DMS153 treated with DMSO at 0.1 percent for 48 hours (cell line): ENCODE measurements at regions not wholly inside any gene's neighbourhood (a gene's known extent, or its start where the extent isn't known, plus 50 kb on each side); places are given as distances from the start of the nearest gene placed in this dataset.
"Not testable (repeated sequence)": the region's sequence is repeated elsewhere in the genome, so short reads cannot be mapped to it uniquely, and the experiment has no call there.

ENCODE experiments used
- DNase-seq: peaks from one replicate; lab custom pipeline; 2025; ENCODE audit not compliant: unreplicated experiment; lab: John Stamatoyannopoulos, UW

DNA sequence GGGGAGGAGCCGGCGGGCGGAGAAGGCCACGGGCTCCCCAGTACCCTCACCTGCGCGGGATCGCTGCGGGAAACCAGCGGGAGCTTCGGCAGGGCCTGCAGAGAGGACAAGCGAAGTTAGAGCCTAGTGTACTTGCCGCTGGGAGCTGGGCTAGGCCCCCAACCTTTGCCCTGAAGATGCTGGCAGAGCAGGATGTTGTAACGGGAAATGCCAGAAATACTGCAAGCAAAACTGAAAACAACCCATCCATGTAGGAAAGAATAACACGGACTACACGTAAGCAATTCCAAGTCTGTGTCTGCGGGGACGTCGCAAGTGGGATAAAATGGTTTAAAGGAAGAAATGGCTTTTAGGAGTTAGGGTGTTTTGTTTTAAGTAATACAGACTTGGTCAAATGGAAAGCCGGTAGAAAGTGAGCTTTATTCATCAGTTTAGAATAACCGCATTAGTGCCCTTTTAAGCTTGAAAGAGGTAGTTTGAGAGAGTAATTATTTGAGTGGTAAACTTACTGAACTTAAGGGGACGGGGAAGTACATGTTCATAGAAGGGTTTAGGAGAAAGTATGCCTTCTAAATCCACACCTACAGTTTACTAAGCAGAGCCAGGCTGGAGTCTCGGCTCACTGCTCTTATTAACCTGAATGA lies 121.3 kb upstream of the NIPA1 start:
- DNase-seq = peak; percentile 0

DNA sequence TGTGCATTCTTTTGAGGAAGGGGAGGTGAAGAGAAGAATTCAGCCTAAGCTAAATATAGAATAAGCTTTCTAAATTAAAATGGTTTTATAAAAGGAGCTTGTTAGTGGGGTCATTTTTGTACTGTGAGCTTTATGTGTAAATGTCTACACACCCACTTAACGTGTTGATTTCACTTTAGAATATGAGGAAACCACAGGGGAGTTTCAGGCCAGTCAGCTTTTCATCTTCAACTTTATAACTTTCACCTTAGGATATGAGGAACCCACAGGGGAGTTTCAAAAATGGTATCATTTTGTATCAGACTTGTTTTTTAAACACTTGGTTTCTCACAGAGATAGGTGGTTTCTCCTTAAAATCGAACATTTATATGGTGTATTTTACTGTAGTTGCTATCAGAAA lies 120.7 kb upstream of the NIPA1 start:
- DNase-seq = not testable (repeated sequence)

DNA sequence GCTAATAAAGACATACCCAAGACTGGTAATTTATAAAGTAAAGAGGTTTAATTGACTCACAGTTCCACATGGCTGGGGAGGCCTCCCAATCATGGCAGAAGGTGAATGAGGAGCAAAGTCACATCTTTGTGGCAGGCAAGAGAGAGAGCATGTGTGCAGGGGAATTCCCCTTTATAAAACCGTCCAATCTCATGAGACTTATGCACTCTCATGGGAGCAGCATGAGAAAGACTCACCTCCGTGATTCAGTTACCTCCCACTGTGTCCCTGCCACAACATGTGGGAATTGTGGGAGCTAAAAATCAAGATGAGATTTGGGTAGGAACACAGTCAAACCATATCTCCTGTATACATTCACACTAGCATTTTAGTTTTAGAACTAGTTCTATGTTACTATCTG lies 101.7 kb upstream of the NIPA1 start:
- not testable (repeated sequence) for DNase-seq

DNA sequence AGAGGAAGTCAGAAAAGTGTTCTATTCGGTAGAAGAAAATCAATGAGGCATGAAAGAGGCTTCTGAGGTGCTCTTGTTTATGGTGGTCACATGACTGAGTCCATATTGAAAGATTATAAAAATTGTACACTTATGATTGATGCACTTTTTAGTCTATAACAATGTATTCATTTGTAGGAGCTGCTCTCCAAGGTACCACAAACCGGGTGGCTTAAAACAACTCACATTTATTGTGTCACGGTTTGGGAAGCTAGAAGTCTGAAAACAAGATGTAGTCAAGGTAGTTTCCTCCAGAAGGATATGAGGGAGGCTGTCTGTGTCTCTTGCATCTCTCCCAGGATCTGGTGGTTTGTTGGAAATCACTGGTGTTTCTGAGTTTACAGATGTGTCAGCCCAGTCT lies 86.6 kb upstream of the NIPA1 start:
- DNase-seq = not testable (repeated sequence)

DNA sequence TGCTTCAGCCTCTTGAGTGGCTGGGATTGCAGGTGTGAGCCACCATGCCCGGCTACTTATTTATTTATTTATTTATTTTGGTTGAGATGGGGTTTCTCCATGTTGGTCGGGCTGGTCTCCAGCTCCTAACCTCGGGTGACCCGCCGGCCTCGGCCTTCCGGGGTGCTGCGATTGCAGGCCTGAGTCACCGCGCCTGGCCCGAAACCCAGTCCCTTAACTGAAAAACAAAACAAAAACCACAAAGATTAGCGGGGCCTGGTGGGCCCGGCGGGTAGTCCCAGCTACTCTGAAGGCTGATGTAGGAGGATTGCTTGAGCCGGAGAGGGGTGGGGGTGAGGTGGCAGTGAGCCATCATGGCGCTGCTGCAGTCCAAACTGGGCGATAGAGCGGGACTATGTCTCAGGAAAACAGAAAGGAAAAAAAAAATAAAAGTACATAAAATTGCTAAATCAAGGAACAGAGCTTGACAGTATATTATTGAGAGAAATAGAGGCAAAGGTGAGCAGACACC lies 75.6 kb upstream of the NIPA1 start:
- not testable (repeated sequence) for DNase-seq

DNA sequence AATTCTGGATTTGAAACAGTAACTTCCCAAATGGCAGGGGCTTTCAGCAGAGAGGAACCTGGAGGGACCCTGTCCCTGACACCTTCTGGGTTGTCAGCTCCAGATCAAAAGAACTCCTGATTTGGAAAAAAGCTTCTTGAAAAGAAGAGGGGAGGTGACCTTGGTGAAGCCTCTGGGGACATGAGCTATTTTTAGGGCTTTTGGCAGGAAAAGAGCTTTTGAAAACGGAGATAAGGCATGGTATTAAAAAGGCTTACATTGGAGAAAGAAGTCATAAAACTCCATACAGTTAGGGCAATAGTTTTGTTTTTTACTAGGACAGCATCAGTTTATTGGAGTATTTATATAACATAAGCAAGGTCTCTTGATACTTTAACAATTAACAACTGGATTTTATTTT lies 72.5 kb upstream of the NIPA1 start:
- DNase-seq = not testable (repeated sequence)

DNA sequence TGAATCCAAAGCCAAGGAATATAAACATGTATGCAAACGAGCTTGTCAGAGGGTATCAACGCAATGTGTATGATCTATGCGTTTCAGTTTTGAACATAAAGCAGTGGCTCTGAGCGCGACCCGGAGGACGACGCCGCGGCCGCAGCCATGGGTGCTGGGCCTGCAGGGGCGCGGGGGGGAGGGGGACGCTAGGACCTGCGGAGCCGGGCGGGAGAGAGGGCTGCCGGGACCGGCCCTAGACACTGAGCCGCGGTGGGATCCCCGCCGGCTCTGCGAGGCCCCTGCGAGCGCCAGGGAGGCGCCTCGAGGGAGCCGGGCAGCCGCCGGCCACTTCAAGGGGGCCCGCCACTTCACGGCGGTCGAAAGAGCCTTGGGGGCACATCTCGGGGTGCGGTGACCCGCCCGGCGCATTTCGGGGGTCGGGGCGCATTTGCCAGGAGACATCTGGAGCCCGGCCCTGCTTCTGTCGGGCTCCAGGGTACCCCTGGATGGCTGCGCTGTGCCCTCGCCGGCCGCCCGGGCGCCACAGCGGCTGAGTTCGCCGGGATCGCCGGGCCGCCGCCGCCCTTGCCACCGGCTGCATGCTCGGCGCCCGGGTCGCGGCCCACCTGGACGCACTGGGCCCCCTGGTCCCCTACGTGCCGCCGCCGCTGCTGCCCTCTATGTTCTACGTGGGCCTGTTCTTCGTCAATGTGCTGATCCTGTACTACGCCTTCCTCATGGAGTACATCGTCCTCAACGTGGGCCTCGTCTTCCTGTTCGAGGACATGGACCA lies 71.9 kb upstream of the NIPA1 start:
- not testable (repeated sequence) for DNase-seq

DNA sequence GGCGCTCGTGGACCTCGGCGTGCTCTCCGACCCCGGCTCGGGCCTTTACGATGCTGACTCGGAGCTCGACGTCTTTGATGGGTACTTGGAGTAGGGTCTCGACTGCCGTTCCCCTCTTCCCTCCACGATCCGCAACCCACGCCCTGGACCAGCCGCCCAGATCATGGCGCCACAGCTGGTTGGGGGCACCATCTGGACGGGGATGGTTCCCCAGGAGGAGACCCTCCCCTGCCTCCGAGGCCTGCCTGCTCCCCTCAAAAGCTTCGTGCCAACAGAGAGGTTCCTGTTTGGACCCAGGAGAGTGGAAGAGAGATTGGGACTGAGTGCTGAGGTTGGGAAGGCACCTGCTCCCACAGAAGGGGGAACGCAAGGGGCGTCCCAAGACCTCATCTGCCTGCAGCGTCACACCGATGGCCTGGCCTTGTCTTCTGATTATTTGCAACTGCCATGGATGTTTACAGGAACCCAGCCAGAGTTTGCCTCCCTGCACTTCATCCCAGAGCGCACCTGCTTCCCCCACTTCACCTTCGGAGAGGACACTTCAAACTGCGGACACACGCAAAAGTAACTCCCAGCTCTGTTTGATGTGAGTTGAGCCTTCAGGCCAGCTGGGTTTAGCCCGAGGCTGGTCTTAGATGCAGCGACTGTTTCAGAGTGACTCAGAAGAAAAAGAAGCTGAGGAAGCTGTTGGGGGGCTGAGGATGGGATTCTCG lies 71.2 kb upstream of the NIPA1 start:
- DNase-seq = not testable (repeated sequence)

DNA sequence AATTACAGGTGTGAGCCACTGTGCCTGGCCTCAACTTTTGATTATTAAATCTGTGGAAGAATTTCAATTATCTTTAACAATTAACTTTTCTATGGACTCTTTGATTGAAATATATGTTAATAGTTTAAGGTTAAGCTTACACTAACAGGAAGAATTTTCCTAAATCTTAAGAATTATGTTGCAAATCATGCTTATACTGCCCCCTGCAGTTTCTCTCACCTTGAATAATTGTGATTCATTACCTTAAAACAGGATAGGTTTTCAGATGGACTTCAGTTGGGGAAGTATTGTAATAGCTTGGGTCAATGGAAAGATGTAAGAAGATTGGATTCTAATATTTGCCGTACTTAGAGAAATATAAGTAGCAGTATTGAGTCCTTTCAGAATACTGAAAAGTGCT lies 66.5 kb upstream of the NIPA1 start:
- DNase-seq = not testable (repeated sequence)

DNA sequence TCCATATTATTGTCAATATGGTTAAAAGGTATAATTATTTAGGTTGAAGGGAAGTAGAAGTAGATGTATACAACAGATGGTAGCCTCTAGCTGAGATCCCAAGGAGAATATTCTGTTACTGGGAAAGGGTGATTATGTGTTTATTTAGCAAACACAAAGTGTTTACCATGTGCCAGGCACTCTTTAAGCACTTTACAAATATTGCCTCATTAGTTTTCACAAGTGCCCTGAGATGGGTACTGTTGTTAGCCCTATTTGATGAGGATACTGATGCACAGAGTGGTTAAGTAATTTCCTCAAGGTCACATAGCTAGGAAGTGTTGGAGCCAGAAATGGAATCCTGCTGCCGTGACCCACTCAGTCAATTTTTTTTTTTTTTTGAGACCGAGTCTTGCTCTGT lies 60.3 kb upstream of the NIPA1 start:
- DNase-seq = not testable (repeated sequence)

DNA sequence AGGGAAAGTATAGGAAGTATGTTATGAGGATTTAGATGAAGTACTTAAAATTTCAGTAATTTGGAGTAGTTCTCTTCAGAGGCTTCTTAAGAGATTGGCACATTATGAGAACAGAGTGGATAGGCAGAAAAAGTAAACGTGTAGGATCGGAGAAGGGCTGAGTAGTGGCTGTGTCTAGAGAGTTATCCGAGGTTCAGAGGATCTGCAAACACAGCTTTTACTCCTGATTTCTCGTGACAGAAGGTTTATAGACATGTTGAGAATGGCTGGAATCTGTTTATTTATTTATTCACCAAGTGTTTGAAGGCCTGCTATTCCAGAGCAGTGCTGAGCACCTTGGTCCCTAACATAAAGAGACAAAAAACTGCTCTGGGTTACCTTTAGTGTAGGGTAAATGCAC lies 51.4 kb upstream of the NIPA1 start:
- DNase-seq = not testable (repeated sequence)

DNA sequence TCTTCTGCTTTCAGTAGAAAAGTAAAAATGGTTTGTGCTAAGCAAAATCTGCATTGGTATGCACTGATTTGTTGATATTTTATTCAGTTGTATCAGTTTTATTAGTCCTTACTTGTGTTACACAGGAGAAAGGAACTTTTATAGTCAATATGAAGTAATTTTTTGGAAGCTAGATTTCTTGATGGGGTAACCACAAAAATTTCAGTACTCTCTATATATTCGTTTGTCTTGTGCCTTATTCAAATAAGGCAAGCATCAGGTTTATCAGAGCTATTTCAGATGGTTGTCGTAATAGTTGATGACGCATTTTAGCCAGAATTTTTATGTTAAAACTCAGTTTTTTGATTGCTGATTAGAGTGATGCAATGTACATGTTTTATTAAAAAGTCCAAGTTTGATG lies 50.7 kb upstream of the NIPA1 start:
- DNase-seq = no peak

DNA sequence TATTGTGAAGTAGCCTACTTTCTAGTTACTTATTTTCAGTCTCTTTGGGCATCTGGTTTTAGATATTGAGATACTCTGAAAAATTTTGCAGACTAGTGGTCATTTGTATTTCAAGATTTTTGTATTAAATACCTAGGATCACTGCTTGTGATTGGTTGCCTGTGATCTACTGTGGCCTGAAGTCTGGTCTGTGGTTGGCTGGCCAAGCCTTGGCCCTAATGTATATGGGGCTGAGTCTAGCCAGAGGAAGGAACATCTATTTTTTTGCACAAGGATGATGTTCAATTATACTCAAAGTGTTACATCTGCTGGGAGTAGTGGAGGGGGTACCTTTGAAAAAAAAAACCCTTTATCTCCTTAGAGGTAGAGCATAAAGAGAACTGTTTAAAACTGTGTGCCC lies 50.2 kb upstream of the NIPA1 start:
- DNase-seq = not testable (repeated sequence)
